GM12872 (cell line): ENCODE measurements at regions not wholly inside any gene's neighbourhood (a gene's known extent, or its start where the extent isn't known, plus 50 kb on each side); places are given as distances from the start of the nearest gene placed in this dataset.

Experiments used
- TF ChIP-seq, protein P1 (sequence below): IDR thresholded peaks from 3 replicates; pipeline ENCODE4 v1.5.1; 2011; ENCODE audit warnings: low read depth, mild to moderate bottlenecking, low read length, moderate library complexity; ENCODE audit not compliant: insufficient read depth

DNA sequence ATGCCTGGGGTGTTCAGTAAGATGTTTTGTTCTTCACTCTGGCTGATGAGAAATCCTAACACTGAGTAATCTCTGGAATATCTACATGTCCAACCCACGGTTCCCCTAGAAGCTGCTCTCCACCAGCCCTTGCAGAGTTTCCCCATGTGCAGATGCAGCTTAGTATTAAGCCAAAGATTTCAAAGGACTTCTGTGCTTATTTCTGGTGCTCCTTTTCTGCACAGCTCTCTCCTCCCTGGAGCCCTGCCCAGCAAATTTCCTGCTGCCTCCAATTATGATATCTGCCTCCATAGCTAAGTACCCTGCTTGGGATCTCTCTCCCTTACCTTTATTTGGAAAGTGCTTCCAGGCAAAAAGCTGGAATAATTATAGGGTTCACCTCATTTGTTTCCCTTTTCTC is 949.3 kb downstream of the BCL11A start:
- TF ChIP-seq, protein P1, sequence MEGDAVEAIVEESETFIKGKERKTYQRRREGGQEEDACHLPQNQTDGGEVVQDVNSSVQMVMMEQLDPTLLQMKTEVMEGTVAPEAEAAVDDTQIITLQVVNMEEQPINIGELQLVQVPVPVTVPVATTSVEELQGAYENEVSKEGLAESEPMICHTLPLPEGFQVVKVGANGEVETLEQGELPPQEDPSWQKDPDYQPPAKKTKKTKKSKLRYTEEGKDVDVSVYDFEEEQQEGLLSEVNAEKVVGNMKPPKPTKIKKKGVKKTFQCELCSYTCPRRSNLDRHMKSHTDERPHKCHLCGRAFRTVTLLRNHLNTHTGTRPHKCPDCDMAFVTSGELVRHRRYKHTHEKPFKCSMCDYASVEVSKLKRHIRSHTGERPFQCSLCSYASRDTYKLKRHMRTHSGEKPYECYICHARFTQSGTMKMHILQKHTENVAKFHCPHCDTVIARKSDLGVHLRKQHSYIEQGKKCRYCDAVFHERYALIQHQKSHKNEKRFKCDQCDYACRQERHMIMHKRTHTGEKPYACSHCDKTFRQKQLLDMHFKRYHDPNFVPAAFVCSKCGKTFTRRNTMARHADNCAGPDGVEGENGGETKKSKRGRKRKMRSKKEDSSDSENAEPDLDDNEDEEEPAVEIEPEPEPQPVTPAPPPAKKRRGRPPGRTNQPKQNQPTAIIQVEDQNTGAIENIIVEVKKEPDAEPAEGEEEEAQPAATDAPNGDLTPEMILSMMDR: no peak

GRCh38 chr2:59594671-59595222 is 958.7 kb downstream of the BCL11A start:
- TF ChIP-seq, protein P1: no peak

DNA sequence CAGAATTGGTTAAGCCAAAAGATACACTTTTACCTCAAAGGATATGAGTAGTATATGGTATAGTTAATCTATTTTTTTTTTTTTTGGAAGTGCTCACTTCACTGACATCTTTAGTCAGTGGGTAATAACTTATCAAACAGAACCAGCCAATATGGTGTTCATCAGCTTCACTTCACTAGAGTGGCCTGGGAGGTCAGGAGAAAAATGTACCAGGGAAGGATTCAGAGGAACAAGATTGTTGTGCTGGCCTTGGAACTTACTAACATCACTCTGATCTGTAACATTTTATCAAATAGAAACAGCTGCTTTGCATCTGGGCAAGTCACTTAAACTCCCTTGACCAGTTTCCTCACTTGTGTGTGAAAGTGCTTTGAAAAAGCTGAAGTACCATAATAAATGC is 962.7 kb downstream of the BCL11A start:
- TF ChIP-seq, protein P1: no peak

DNA sequence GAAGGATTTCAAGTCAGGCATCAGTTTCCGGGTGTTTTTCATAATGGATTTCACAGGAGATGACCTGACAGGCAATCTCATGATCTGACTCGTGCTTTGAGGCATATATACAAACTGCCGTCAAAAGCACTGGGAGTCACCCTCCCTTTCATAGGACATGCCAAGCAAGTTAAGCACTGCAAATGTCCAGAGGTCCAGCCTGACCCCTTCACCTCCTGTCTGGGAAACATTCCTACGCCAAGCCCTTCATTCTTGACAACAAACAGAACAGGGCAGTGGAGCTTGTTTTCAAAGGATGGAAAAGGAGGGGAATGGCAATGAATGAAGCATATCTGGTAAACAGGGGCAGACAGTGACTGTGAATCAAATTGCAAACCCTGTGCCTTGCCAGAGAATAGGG is 963.6 kb downstream of the BCL11A start:
- TF ChIP-seq, protein P1: no peak

GRCh38 chr2:59588286-59588685 is 965.2 kb downstream of the BCL11A start:
- TF ChIP-seq, protein P1: no peak

GRCh38 chr2:59586176-59586575 is 967.3 kb downstream of the BCL11A start:
- TF ChIP-seq, protein P1: no peak

- TF ChIP-seq, protein P1: no peak
Measured at GRCh38 chr2:59585655-59586054, 967.8 kb downstream of the BCL11A start.
